GM18873 (cell line): ENCODE measurements at regions not wholly inside any gene's neighbourhood (a gene's known extent, or its start where the extent isn't known, plus 50 kb on each side); places are given as distances from the start of the nearest gene placed in this dataset.
"Not testable (repeated sequence)": the region's sequence is repeated elsewhere in the genome, so short reads cannot be mapped to it uniquely, and the experiment has no call there.

Experiments
- ATAC-seq: cut with Tn5 transposase; IDR thresholded peaks from one replicate; pipeline ENCODE4 v1.9.1; 2021; ENCODE audit warnings: mild to moderate bottlenecking, moderate library complexity, moderate number of reproducible peaks; ENCODE audit not compliant: unreplicated experiment, low FRiP score

- ATAC-seq: no peak
Measured at GRCh38 chr3:176873261-176873660, 324.0 kb downstream of the TBL1XR1 start.

GRCh38 chr3:176872771-176873209 is 324.5 kb downstream of the TBL1XR1 start:
- ATAC-seq: peak; percentile 98

DNA sequence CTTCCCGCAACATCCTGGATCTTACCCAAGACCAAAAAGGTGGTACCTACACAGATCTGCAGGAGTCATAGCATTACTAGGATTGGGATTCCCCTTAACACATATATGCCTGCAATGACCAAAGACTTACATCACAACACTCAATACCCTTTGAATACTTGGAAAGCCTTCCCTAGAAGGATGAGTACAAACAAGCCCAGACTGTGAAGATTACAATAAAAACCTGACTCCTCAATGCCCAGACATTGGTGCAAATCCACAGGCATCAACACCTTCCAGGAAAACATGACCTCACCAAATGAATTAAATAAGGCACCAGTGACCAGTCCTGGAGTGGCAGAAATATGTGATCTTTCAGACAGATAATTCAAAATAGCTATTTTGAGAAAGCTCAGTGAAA is 326.8 kb downstream of the TBL1XR1 start:
- ATAC-seq: no peak

DNA sequence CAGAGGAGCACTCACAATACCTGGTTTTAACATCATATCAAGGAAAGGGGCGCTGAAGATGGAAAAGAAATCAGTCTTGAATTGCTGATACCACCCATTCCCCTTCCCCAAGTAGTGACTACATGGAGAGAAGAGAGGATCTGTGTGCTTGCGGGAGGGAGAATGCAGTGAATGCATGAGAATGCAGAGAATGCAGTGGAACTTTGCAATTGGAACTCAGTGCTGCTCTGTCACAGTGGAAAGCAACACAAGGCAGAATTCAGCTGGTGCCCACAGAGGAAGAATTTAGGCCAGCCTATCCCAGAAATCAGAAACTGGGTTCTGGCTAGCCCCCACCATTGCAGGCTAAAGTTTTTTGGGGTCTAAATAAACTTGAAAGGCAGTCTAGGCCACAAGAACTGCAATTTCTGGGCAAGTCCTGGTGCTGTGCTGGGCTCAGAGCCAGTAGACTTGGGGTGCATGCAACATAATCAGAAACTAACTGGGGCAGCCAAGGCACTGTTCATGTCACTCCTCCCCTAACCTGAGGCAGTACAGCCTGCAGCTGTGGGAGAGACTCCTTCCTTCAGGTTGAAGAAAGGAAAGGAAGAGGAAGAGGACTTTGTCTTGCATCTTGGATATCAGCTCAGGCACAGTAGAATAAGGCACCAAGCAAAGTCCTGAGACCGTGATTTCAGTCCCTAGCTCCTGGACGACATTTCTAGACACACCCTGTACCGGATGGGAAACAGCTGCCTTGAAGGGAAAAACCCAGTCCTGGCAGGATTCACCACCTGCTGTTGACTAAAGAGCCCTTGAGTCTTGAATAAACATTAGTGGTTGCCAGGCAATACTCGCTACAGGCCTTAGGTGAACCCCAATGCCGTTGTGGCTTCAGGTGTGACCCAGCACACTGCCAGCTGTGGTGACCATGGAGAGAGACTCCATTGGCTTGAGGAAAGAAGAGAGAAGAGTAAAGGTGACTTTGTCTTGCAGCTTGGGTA is 329.3 kb downstream of the TBL1XR1 start:
- ATAC-seq: no peak

- ATAC-seq: no peak
Measured at GRCh38 chr3:176861137-176861536, 336.1 kb downstream of the TBL1XR1 start.

GRCh38 chr3:176856721-176857120 is 340.6 kb downstream of the TBL1XR1 start:
- ATAC-seq: no peak

DNA sequence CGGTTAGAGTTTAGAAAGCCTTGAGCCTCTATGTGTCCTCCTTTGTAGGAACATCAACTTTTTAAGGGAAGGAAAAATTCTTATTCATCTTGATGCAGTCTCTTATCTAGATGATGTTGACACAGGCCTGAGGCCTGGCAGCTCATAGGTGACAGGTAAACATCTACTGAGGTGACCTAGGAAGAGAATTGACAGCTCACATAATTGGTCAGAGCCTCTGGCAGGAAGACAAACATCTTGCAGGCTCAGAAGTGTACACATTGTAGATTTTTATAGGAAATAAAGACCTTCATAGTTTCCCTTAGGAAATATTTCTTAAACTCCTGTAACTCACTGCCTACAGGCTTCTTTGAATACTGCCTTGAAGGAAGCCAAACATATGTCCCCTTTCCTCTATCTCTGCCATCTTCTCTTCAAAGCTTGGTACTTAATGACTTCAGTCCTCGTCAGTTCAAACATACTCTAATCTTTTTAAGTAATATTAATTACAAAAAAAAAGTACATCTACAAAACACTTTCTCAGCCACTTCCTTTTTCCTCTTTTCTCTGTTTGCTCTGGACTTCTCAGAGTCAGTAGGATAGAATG is 341.3 kb downstream of the TBL1XR1 start:
- no peak for ATAC-seq

GRCh38 chr3:176855213-176855612 is 342.1 kb downstream of the TBL1XR1 start:
- no peak for ATAC-seq

DNA sequence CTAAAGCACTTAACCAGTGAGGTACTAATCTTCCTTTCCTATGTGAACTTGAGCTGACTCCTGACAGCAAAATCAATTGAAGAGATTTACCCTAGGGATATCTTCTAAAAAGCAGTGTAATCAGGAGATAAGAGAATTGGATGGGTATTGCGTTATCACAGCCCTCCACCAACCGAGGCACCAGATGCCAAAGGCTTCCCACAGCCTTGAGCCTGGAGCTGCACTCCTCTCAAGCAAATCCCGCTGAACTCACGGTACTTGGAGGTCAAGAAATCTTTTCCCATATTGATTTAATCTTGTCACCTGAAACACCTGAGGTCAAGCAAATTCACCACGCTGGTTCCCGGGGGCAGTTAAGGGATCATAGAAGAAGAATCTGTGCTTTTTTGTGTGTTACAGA is 346.8 kb downstream of the TBL1XR1 start:
- ATAC-seq: no peak

GRCh38 chr3:176848431-176849214 is 348.7 kb downstream of the TBL1XR1 start:
- ATAC-seq: no peak

GRCh38 chr3:176842914-176843313 is 354.4 kb downstream of the TBL1XR1 start:
- no peak for ATAC-seq

GRCh38 chr3:176840641-176841286 is 356.5 kb downstream of the TBL1XR1 start:
- no peak for ATAC-seq

DNA sequence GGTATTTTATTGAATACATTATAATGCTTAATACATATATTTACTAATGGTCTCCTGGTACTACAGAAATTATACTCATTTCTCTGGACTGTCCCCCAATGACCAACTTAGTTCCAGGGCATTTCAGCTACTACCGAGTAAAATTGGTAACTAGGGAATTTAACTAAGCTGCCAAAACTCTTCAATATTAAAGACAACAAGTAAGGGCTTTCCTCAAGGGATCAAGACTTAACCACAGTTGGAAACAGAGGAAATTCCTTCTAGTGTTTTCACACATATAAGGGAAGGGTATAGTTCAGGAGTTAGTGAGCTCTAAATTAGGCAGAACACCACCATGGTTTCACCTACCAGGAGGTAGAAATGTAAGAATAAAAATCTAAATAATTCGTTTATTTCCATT is 357.4 kb downstream of the TBL1XR1 start:
- no peak for ATAC-seq

DNA sequence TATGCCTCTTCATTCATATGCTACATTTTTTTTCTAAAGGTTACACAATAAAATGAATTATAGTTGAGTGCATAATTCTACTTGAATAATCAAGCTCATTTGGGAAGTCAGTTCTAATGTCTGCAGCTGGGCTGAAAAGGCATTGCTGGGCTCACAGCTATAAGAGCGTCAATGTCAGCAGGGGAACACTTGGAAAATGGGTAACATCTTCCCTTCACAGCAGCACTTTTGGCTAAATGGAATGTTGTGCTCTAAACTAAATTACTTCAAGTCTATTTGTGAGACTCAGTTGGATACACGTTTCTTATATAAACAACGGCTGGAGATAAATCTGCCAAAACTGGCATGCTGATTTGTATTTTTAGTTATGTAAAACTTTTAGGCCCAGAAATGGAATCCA is 357.8 kb downstream of the TBL1XR1 start:
- ATAC-seq: no peak

- ATAC-seq: not testable (repeated sequence)
Measured at GRCh38 chr3:176827244-176827643, 370.0 kb downstream of the TBL1XR1 start.

- ATAC-seq: no peak
Measured at GRCh38 chr3:176824811-176825210, 372.5 kb downstream of the TBL1XR1 start.

GRCh38 chr3:176820764-176821163 is 376.5 kb downstream of the TBL1XR1 start:
- no peak for ATAC-seq

- no peak for ATAC-seq
Measured at GRCh38 chr3:176816937-176817336, 380.3 kb downstream of the TBL1XR1 start.

DNA sequence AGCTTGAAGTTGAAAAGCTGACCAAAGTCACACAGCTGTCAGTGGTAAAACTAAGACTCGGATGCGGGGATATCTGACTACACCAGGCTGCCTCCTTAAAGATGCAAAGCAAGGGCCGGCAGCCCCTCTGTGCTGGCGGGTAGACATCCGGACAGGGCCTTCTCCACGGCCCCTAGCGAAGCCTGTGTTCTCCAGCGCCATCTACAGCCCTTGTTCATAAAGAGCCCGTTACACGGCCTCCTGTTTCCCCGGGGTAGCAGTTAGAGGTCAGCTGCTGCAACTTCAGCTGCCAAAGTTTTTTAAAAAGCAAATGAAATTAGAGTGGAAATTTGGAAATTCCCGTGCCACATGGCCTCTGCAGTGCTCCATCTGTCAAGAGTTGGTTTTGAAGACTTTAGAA is 383.0 kb downstream of the TBL1XR1 start:
- no peak for ATAC-seq

DNA sequence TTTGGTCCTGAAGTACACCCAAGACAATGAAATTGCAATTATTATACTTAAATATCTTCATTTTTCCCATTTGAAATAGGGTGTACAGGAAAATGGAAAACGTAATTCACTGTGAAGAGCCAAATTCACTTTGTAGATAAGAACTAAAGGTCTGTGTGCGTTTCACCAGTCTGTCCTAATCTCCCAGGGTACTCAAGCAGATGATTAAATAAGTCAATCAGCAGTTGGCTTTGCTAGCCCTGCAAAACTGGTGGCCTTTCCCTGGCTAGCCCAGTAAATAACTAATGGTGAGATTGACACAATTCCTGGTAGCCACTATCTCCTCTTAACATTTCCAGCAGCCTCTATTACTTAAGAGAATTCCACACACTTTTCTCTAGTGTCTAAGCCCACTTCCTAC is 389.3 kb downstream of the TBL1XR1 start:
- no peak for ATAC-seq
